ENCODE measurements at regions not wholly inside any gene's neighbourhood (a gene's known extent, or its start where the extent isn't known, plus 50 kb on each side); places are given as distances from the start of the nearest gene placed in this dataset.

DNA sequence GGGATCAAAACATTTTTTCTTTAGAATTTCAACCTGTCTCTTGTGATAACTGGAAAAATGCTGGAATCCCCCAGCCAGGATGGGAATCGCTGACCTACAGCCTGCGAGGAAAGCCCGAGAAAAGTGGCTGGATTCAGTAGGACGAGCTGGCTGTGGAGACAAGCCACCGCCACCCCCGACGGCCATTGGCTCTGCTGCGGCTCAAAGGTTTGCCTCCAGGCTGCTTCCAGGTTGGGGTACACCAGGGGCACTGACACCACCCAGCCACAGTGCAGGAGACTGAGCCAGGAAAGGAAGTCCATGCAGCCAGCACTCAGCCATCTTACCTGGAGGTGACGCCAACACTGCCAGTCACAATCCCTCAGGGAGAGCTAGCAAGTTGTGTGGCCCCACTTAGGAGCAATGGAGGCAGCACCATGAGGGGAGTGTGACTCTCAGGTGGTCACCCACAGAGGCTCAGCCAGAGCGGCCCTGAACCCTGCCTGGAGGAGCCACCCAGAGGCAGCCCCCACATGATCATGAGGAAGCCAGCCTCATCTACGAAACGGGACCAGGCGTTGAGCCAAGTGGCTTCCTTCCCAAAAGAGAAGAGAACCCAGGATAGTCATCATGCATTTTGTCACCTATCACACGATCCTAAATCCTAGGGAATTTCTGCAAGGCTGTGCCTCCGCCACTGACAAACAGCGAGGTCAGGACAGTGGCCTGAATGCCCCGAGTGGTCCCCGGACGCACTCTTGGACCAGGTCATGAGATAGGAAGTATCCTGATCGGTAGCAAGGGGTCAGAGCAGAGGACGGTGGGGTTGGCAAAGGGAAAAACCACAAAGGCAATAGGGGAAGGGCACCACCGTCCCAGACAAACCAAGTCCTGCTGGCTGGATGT is 84.8 kb downstream of the RBFOX3 start:
- CTCF ChIA-PET = no interaction called here
- BruUV-seq (replicated peaks) = no TSS peak

More for the DNA sequence above, 84.8 kb downstream of the RBFOX3 start:
- no peaks in the 10 kb centered on the region for H3K9me2 ChIP-seq (ENCODE audit: insufficient read depth)
- H3K4me3 ChIP-seq (replicated peaks in 1 of 2; ENCODE audit: low read depth in 1 of 2, low read length in 2 of 2) = no peak overlapping the region
- H2AFZ ChIP-seq (ENCODE audit: low read depth, low read length, poor library complexity, severe bottlenecking) = no peak overlapping the region
- peaks cover 89% of the 10 kb centered on the region for H3K27me3 ChIP-seq (ENCODE audit: insufficient read depth, low read length)
- RAD21 ChIA-PET (ENCODE audit: low non-redundant PET in 1 of 2, low total read pairs in 2 of 2, uncharacterized antibody in 2 of 2, unreplicated experiment in 2 of 2) = no interaction called here
- no peaks in the 10 kb centered on the region for H3K4me1 ChIP-seq (ENCODE audit: control insufficient read depth in 1 of 2, insufficient read depth in 2 of 2, low read length in 2 of 2)
- no peaks in the 10 kb centered on the region for H3K36me3 ChIP-seq (ENCODE audit: control insufficient read depth in 1 of 2, insufficient read depth in 2 of 2, low read length in 2 of 2)
- intact Hi-C loops (cut with micrococcal nuclease) = no loop called here
- no peaks in the 10 kb centered on the region for H3K9me3 ChIP-seq (ENCODE audit: control insufficient read depth in 1 of 2, insufficient read depth in 1 of 2, low read depth in 1 of 2, low read length in 2 of 2)
- TF ChIP-seq CEBPB (IDR thresholded peaks at IDR 0.05; ENCODE audit: low read depth) (no peak), ELF1 (IDR thresholded peaks at IDR 0.05; ENCODE audit: borderline replicate concordance, low read depth) (no peak), ZFX (IDR thresholded peaks at IDR 0.05) (no peak), FOSL1 (IDR thresholded peaks at IDR 0.05; ENCODE audit: low read depth) (no peak), CBX3 (IDR thresholded peaks at IDR 0.05; ENCODE audit: low read depth) (no peak), SP1 (IDR thresholded peaks at IDR 0.05; ENCODE audit: low read depth) (no peak), SIN3A (IDR thresholded peaks at IDR 0.05; ENCODE audit: low read depth) (no peak), ZNF274 (IDR thresholded peaks at IDR 0.05; ENCODE audit: low read depth, low read length) (no peak), SRF (IDR thresholded peaks at IDR 0.05; ENCODE audit: low read depth) (no peak), POLR2A (IDR thresholded peaks at IDR 0.05; ENCODE audit: borderline replicate concordance, extremely low read depth, insufficient read depth, insufficient read length) (no peak), EZH2 (IDR thresholded peaks at IDR 0.05) (no peak), RAD21 (IDR thresholded peaks at IDR 0.05; ENCODE audit: low read depth) (no peak), JUND (IDR thresholded peaks at IDR 0.05) (no peak), POLR2AphosphoS5 (IDR thresholded peaks at IDR 0.05; ENCODE audit: low read depth, low read length) (no peak)
- TF ChIP-seq, protein P1, sequence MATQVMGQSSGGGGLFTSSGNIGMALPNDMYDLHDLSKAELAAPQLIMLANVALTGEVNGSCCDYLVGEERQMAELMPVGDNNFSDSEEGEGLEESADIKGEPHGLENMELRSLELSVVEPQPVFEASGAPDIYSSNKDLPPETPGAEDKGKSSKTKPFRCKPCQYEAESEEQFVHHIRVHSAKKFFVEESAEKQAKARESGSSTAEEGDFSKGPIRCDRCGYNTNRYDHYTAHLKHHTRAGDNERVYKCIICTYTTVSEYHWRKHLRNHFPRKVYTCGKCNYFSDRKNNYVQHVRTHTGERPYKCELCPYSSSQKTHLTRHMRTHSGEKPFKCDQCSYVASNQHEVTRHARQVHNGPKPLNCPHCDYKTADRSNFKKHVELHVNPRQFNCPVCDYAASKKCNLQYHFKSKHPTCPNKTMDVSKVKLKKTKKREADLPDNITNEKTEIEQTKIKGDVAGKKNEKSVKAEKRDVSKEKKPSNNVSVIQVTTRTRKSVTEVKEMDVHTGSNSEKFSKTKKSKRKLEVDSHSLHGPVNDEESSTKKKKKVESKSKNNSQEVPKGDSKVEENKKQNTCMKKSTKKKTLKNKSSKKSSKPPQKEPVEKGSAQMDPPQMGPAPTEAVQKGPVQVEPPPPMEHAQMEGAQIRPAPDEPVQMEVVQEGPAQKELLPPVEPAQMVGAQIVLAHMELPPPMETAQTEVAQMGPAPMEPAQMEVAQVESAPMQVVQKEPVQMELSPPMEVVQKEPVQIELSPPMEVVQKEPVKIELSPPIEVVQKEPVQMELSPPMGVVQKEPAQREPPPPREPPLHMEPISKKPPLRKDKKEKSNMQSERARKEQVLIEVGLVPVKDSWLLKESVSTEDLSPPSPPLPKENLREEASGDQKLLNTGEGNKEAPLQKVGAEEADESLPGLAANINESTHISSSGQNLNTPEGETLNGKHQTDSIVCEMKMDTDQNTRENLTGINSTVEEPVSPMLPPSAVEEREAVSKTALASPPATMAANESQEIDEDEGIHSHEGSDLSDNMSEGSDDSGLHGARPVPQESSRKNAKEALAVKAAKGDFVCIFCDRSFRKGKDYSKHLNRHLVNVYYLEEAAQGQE (IDR thresholded peaks at IDR 0.05; ENCODE audit: low read depth) = no peak
- TF ChIP-seq, protein P2, sequence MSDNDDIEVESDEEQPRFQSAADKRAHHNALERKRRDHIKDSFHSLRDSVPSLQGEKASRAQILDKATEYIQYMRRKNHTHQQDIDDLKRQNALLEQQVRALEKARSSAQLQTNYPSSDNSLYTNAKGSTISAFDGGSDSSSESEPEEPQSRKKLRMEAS (IDR thresholded peaks at IDR 0.05) = no peak
- TF ChIP-seq, protein P3, sequence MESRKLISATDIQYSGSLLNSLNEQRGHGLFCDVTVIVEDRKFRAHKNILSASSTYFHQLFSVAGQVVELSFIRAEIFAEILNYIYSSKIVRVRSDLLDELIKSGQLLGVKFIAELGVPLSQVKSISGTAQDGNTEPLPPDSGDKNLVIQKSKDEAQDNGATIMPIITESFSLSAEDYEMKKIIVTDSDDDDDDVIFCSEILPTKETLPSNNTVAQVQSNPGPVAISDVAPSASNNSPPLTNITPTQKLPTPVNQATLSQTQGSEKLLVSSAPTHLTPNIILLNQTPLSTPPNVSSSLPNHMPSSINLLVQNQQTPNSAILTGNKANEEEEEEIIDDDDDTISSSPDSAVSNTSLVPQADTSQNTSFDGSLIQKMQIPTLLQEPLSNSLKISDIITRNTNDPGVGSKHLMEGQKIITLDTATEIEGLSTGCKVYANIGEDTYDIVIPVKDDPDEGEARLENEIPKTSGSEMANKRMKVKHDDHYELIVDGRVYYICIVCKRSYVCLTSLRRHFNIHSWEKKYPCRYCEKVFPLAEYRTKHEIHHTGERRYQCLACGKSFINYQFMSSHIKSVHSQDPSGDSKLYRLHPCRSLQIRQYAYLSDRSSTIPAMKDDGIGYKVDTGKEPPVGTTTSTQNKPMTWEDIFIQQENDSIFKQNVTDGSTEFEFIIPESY (IDR thresholded peaks at IDR 0.05; ENCODE audit: extremely low read depth, insufficient replicate concordance, low read length) = no peak
- TF ChIP-seq, protein P4, sequence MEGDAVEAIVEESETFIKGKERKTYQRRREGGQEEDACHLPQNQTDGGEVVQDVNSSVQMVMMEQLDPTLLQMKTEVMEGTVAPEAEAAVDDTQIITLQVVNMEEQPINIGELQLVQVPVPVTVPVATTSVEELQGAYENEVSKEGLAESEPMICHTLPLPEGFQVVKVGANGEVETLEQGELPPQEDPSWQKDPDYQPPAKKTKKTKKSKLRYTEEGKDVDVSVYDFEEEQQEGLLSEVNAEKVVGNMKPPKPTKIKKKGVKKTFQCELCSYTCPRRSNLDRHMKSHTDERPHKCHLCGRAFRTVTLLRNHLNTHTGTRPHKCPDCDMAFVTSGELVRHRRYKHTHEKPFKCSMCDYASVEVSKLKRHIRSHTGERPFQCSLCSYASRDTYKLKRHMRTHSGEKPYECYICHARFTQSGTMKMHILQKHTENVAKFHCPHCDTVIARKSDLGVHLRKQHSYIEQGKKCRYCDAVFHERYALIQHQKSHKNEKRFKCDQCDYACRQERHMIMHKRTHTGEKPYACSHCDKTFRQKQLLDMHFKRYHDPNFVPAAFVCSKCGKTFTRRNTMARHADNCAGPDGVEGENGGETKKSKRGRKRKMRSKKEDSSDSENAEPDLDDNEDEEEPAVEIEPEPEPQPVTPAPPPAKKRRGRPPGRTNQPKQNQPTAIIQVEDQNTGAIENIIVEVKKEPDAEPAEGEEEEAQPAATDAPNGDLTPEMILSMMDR (IDR thresholded peaks at IDR 0.05 in 2 of 3, conservative IDR thresholded peaks at IDR 0.05 in 1 of 3; ENCODE audit: borderline replicate concordance in 1 of 3, insufficient read depth in 1 of 3, low read depth in 2 of 3, low read length in 2 of 3) = no peak
- no peak for DNase-seq (ENCODE audit: low read depth, low spot score)
- POLR2A ChIA-PET = no interaction called here
- H3K79me2 ChIP-seq (ENCODE audit: insufficient read depth, low read length) = no peaks in the 10 kb centered on the region
- H3K27ac ChIP-seq (ENCODE audit: low read depth, low read length) = no peak overlapping the region
- no peak for ATAC-seq
- no peak overlapping the region for H3K9ac ChIP-seq (ENCODE audit: low read length)
- no peak overlapping the region for H3K4me2 ChIP-seq (ENCODE audit: low read length)
- H4K20me1 ChIP-seq (ENCODE audit: insufficient read depth) = no peaks in the 10 kb centered on the region
